ENCODE measurements at regions not wholly inside any gene's neighbourhood (a gene's known extent, or its start where the extent isn't known, plus 50 kb on each side); places are given as distances from the start of the nearest gene placed in this dataset.

DNA sequence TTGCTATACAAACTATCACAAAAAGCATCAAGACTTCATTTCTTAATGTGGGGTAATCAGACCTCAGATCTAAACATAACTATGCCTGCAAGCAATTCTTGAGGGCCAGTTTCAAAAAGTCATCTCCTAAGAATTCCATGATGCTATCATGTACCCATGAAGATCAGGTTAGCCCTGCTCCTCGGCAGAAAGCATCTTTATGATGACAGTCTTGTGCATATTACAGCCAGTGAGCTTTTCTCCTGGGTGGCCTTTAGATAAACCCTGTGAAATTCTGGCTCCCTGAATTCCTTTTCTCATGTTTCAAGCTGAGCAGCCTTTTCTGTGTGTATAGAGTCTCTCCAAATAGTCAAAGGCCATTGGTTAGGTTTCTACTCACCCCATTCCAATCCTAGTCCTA is 201.9 kb upstream of the MCTP2 start:
- Histone ChIP-seq H3K79me2 (ENCODE audit: insufficient read depth) (no peaks in the 10 kb centered on the region), H4K20me1 (ENCODE audit: insufficient read depth) (no peaks in the 10 kb centered on the region), H3K9me2 (no peaks in the 10 kb centered on the region), H3K4me1 (ENCODE audit: control insufficient read depth in 1 of 2, insufficient read depth in 2 of 2, low read depth in 1 of 2, low read length in 1 of 2) (peaks cover 0 to 21% of the 10 kb centered on the region in 2 experiments; a peak in 2 of 4 replicates), H3K27me3 (ENCODE audit: insufficient read depth) (no peaks in the 10 kb centered on the region), H3K9ac (no peak overlapping the region), H3K27ac (ENCODE audit: low read depth in 2 of 2, low read length in 1 of 2) (peak overlapping the region in 1 of 2 experiments; percentile 75; a peak in 2 of 4 replicates), H3F3A (replicated peaks; ENCODE audit: insufficient read depth) (peaks cover 21% of the 10 kb centered on the region), H3K36me3 (replicated peaks in 1 of 2; ENCODE audit: control insufficient read depth in 1 of 2, insufficient read depth in 2 of 2, low read length in 1 of 2) (no peaks in the 10 kb centered on the region), H3K4me3 (ENCODE audit: low read depth in 2 of 2, low read length in 1 of 2) (no peak overlapping the region), H3K9me3 (no peaks in the 10 kb centered on the region), H2AFZ (ENCODE audit: low read depth) (no peak overlapping the region), H3K4me2 (no peak overlapping the region)
- WGBS (ENCODE audit: low lambda C conversion rate): 0% methylated on average over 1 of the region's 1 CpG
- no peak for DNase-seq
- POLR2A ChIA-PET: no interaction called here
- TF ChIP-seq POLR2AphosphoS5 (IDR thresholded peaks at IDR 0.05; ENCODE audit: low read depth, low read length) (peak; percentile 36; the same call in 1 of the 2 replicates), SMC3 (IDR thresholded peaks at IDR 0.05; ENCODE audit: low read depth, low read length) (no peak), ZBTB33 (IDR thresholded peaks at IDR 0.05; ENCODE audit: borderline replicate concordance, low read depth) (no peak), TEAD4 (IDR thresholded peaks at IDR 0.05; ENCODE audit: borderline replicate concordance, insufficient read depth) (peak; percentile 87), NFIC (IDR thresholded peaks at IDR 0.05; ENCODE audit: borderline replicate concordance) (peak; percentile 62; the same call in 1 of the 2 replicates), FOSL2 (IDR thresholded peaks at IDR 0.05; ENCODE audit: borderline replicate concordance, low read depth) (peak; percentile 60), FOXM1 (IDR thresholded peaks at IDR 0.05; ENCODE audit: low read depth) (peak; percentile 69; the same call in 1 of the 2 replicates), JUND (IDR thresholded peaks at IDR 0.05) (peak; percentile 90), EP300 (IDR thresholded peaks at IDR 0.05; ENCODE audit: borderline replicate concordance in 1 of 2, low read depth in 1 of 2, low read length in 1 of 2) (peak in 1 of 2 experiments; percentile 89; a peak in 2 of 4 replicates), RXRA (IDR thresholded peaks at IDR 0.05; ENCODE audit: borderline replicate concordance, low read depth) (peak; percentile 83), MEF2A (IDR thresholded peaks at IDR 0.05; ENCODE audit: borderline replicate concordance, low read depth) (peak; percentile 48; the same call in 1 of the 2 replicates), RFX5 (IDR thresholded peaks at IDR 0.05; ENCODE audit: low read length) (no peak), RCOR1 (IDR thresholded peaks at IDR 0.05; ENCODE audit: low read length) (no peak), TCF12 (IDR thresholded peaks at IDR 0.05) (peak; percentile 91)
- TF ChIP-seq, protein P1, sequence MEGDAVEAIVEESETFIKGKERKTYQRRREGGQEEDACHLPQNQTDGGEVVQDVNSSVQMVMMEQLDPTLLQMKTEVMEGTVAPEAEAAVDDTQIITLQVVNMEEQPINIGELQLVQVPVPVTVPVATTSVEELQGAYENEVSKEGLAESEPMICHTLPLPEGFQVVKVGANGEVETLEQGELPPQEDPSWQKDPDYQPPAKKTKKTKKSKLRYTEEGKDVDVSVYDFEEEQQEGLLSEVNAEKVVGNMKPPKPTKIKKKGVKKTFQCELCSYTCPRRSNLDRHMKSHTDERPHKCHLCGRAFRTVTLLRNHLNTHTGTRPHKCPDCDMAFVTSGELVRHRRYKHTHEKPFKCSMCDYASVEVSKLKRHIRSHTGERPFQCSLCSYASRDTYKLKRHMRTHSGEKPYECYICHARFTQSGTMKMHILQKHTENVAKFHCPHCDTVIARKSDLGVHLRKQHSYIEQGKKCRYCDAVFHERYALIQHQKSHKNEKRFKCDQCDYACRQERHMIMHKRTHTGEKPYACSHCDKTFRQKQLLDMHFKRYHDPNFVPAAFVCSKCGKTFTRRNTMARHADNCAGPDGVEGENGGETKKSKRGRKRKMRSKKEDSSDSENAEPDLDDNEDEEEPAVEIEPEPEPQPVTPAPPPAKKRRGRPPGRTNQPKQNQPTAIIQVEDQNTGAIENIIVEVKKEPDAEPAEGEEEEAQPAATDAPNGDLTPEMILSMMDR (IDR thresholded peaks at IDR 0.05): no peak
- TF ChIP-seq, protein P2, sequence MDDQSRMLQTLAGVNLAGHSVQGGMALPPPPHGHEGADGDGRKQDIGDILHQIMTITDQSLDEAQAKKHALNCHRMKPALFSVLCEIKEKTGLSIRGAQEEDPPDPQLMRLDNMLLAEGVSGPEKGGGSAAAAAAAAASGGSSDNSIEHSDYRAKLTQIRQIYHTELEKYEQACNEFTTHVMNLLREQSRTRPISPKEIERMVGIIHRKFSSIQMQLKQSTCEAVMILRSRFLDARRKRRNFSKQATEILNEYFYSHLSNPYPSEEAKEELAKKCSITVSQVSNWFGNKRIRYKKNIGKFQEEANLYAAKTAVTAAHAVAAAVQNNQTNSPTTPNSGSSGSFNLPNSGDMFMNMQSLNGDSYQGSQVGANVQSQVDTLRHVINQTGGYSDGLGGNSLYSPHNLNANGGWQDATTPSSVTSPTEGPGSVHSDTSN (IDR thresholded peaks at IDR 0.05): peak; percentile 81
- CTCF ChIA-PET: interaction anchor here (1.0 to 1.6 kb wide), 2 partner anchors 19 to 23 kb away, joined by 3 read pairs; no protein-coding TSS in a partner anchor

All from SK-N-SH (cell line).